ENCODE measurements at regions not wholly inside any gene's neighbourhood (a gene's known extent, or its start where the extent isn't known, plus 50 kb on each side); places are given as distances from the start of the nearest gene placed in this dataset.
A peak's percentile ranks its signal among the peaks of the same experiment; 100 is the strongest.

GRCh38 chr21:27691516-27691915 lies 724.6 kb upstream of the ADAMTS5 start:
- Histone ChIP-seq H3K36me3 (ENCODE audit: control insufficient read depth in 4 of 4, insufficient read depth in 4 of 4, low read length in 4 of 4) (no peaks in the 10 kb centered on the region), H3K4me1 (ENCODE audit: control insufficient read depth in 5 of 5, insufficient read depth in 5 of 5, low read length in 5 of 5) (peaks cover 0 to 21% (median 0%) of the 10 kb centered on the region in 5 donors), H3K9ac (ENCODE audit: insufficient read depth in 1 of 2, low read length in 2 of 2) (no peak overlapping the region), H3K9me3 (ENCODE audit: control insufficient read depth in 4 of 4, insufficient read depth in 3 of 4, low read length in 3 of 4) (peaks cover 0 to 7% (median 2%) of the 10 kb centered on the region in 4 donors), H3K27ac (ENCODE audit: low read depth in 1 of 2, low read length in 1 of 2) (no peak overlapping the region), H3K27me3 (ENCODE audit: control insufficient read depth in 3 of 3, insufficient read depth in 3 of 3, low read length in 2 of 3) (no peaks in the 10 kb centered on the region), H3K4me3 (no peak overlapping the region)
- DNase-seq, result no peak
- no peak for ATAC-seq (ENCODE audit: insufficient read depth, low FRiP score)
- no peak for TF ChIP-seq CTCF (IDR thresholded peaks at IDR 0.05; ENCODE audit: control extremely low read depth, extremely low read depth)
- WGBS, 2 donors, result 40 to 71% methylated on average over 1 of the region's 1 CpG

- Histone ChIP-seq H3K9me3 (ENCODE audit: control insufficient read depth in 4 of 4, insufficient read depth in 3 of 4, low read length in 3 of 4) (peaks cover 0 to 7% (median 2%) of the 10 kb centered on the region in 4 donors), H3K36me3 (ENCODE audit: control insufficient read depth in 4 of 4, insufficient read depth in 4 of 4, low read length in 4 of 4) (no peaks in the 10 kb centered on the region), H3K4me3 (no peak overlapping the region), H3K27me3 (ENCODE audit: control insufficient read depth in 3 of 3, insufficient read depth in 3 of 3, low read length in 2 of 3) (no peaks in the 10 kb centered on the region), H3K9ac (ENCODE audit: insufficient read depth in 1 of 2, low read length in 2 of 2) (no peak overlapping the region), H3K27ac (ENCODE audit: low read depth in 1 of 2, low read length in 1 of 2) (no peak overlapping the region), H3K4me1 (ENCODE audit: control insufficient read depth in 5 of 5, insufficient read depth in 5 of 5, low read length in 5 of 5) (peaks cover 0 to 21% (median 0%) of the 10 kb centered on the region in 5 donors)
- DNase-seq (peak in 2 of 3 donors; percentile 55 to 58), ATAC-seq (ENCODE audit: insufficient read depth, low FRiP score) (no peak)
- TF ChIP-seq CTCF (IDR thresholded peaks at IDR 0.05; ENCODE audit: control extremely low read depth, extremely low read depth), result no peak
- 53 to 66% methylated on average over 1 of the region's 1 CpG for WGBS, 2 donors
Observed at GRCh38 chr21:27691006-27691405, 724.1 kb upstream of the ADAMTS5 start.

- DNase-seq (peak; percentile 71 to 96 (median 91)), ATAC-seq (ENCODE audit: insufficient read depth, low FRiP score) (no peak)
- TF ChIP-seq CTCF (IDR thresholded peaks at IDR 0.05; ENCODE audit: control extremely low read depth, extremely low read depth), result no peak
- 60 to 67% methylated on average over 4 of the region's 4 CpGs for WGBS, 2 donors
- Histone ChIP-seq H3K36me3 (ENCODE audit: control insufficient read depth in 4 of 4, insufficient read depth in 4 of 4, low read length in 4 of 4) (no peaks in the 10 kb centered on the region), H3K27ac (ENCODE audit: low read depth in 1 of 2, low read length in 1 of 2) (no peak overlapping the region), H3K4me3 (no peak overlapping the region), H3K27me3 (ENCODE audit: control insufficient read depth in 3 of 3, insufficient read depth in 3 of 3, low read length in 2 of 3) (no peaks in the 10 kb centered on the region), H3K9me3 (ENCODE audit: control insufficient read depth in 4 of 4, insufficient read depth in 3 of 4, low read length in 3 of 4) (peaks cover 0 to 7% (median 2%) of the 10 kb centered on the region in 4 donors), H3K4me1 (ENCODE audit: control insufficient read depth in 5 of 5, insufficient read depth in 5 of 5, low read length in 5 of 5) (peaks cover 0 to 21% (median 0%) of the 10 kb centered on the region in 5 donors), H3K9ac (ENCODE audit: insufficient read depth in 1 of 2, low read length in 2 of 2) (no peak overlapping the region)
Observed at GRCh38 chr21:27690426-27690825, 723.5 kb upstream of the ADAMTS5 start.

- Histone ChIP-seq H3K9me3 (ENCODE audit: control insufficient read depth in 4 of 4, insufficient read depth in 3 of 4, low read length in 3 of 4) (peaks cover 0 to 7% (median 2%) of the 10 kb centered on the region in 4 donors), H3K4me1 (ENCODE audit: control insufficient read depth in 5 of 5, insufficient read depth in 5 of 5, low read length in 5 of 5) (peaks cover 0 to 21% (median 0%) of the 10 kb centered on the region in 5 donors), H3K27ac (ENCODE audit: low read depth in 1 of 2, low read length in 1 of 2) (no peak overlapping the region), H3K36me3 (ENCODE audit: control insufficient read depth in 4 of 4, insufficient read depth in 4 of 4, low read length in 4 of 4) (no peaks in the 10 kb centered on the region), H3K9ac (ENCODE audit: insufficient read depth in 1 of 2, low read length in 2 of 2) (no peak overlapping the region), H3K27me3 (ENCODE audit: control insufficient read depth in 3 of 3, insufficient read depth in 3 of 3, low read length in 2 of 3) (no peaks in the 10 kb centered on the region), H3K4me3 (no peak overlapping the region)
- DNase-seq (no peak), ATAC-seq (ENCODE audit: insufficient read depth, low FRiP score) (no peak)
- TF ChIP-seq CTCF (IDR thresholded peaks at IDR 0.05; ENCODE audit: control extremely low read depth, extremely low read depth), result no peak
Observed at GRCh38 chr21:27688773-27689172, 721.9 kb upstream of the ADAMTS5 start.

Measured in lung (tissue), 11 donors.